WTC11 (cell line): ENCODE measurements at regions not wholly inside any gene's neighbourhood (a gene's known extent, or its start where the extent isn't known, plus 50 kb on each side); places are given as distances from the start of the nearest gene placed in this dataset.

Source experiments
- ATAC-seq: fragments of 200-7000 bp; cut with Tn5 transposase; 2 replicates; pipeline ENCODE4 v1.10.0; 2021; ENCODE audit warnings: mild to moderate bottlenecking, moderate library complexity
- CTCF ChIA-PET: fragments of 300-600 bp; sonication (Branson Sonifier 250); formaldehyde crosslinking; loops from one replicate; lab custom pipeline; 2021; ENCODE audit warnings: antibody characterized with exemption; lab: Charles Lee
- POLR2A ChIA-PET: fragments of 350-600 bp; sonication (Branson Sonifier 250); formaldehyde crosslinking; loops from one replicate; lab custom pipeline; 2021; ENCODE audit warnings: antibody characterized with exemption; lab: Charles Lee
- DNase-seq: peaks from one replicate; pipeline ENCODE4 v3.0.0; 2021; ENCODE audit warnings: low spot score
- H3K27ac Mint-ChIP-seq: 2 replicates; pipeline ENCODE4 v1.8.0; 2021; ENCODE audit warnings: mixed read lengths
- H3K27me3 Mint-ChIP-seq: 2 replicates; pipeline ENCODE4 v1.8.0; 2021; ENCODE audit warnings: low read depth, mild to moderate bottlenecking, moderate library complexity, mixed read lengths
- H3K36me3 Mint-ChIP-seq: 2 replicates; pipeline ENCODE4 v1.8.0; 2021; ENCODE audit warnings: mixed read lengths
- H3K4me1 Mint-ChIP-seq: 2 replicates; pipeline ENCODE4 v1.8.0; 2022; ENCODE audit warnings: mixed read lengths
- H3K4me3 Mint-ChIP-seq: 2 replicates; pipeline ENCODE4 v1.8.0; 2021; ENCODE audit warnings: mild to moderate bottlenecking, moderate library complexity, mixed read lengths
- H3K9me3 Mint-ChIP-seq: 2 replicates; pipeline ENCODE4 v1.8.0; 2021; ENCODE audit warnings: mixed read lengths
- ATF2 ChIP-seq: sonication (generic); formaldehyde crosslinking; IDR thresholded peaks from 2 replicates; pipeline ENCODE4 v1.8.1; 2022; ENCODE audit warnings: low read depth, missing genetic modification reagents, borderline replicate concordance
- ETV6 ChIP-seq: sonication (generic); formaldehyde crosslinking; IDR thresholded peaks from 2 replicates; pipeline ENCODE4 v1.8.1; 2022; ENCODE audit warnings: mild to moderate bottlenecking, missing genetic modification reagents
- FOXK1 ChIP-seq: sonication (generic); formaldehyde crosslinking; IDR thresholded peaks from 2 replicates; pipeline ENCODE4 v1.8.0; 2022; ENCODE audit warnings: mild to moderate bottlenecking, moderate library complexity, missing genetic modification reagents
- NR2C2 ChIP-seq: sonication (generic); formaldehyde crosslinking; IDR thresholded peaks from 2 replicates; pipeline ENCODE4 v1.8.0; 2022; ENCODE audit warnings: mild to moderate bottlenecking, missing genetic modification reagents
- NR3C1 ChIP-seq: sonication (generic); formaldehyde crosslinking; conservative IDR thresholded peaks from 2 replicates; pipeline ENCODE4 v1.8.1; 2023; ENCODE audit warnings: low read depth, mild to moderate bottlenecking, missing genetic modification reagents
- SOX15 ChIP-seq: fragments of 250-450 bp; sonication (Bioruptor Pico); IDR thresholded peaks from 2 replicates; pipeline ENCODE4 v1.9.0; 2021; ENCODE audit warnings: mild to moderate bottlenecking
- SP1 ChIP-seq: sonication (generic); formaldehyde crosslinking; conservative IDR thresholded peaks from 2 replicates; pipeline ENCODE4 v1.8.1; 2022; ENCODE audit warnings: missing genetic modification reagents
- STAT6 ChIP-seq: sonication (generic); formaldehyde crosslinking; conservative IDR thresholded peaks from 2 replicates; pipeline ENCODE4 v1.8.1; 2023; ENCODE audit warnings: mild to moderate bottlenecking, low read depth, missing genetic modification reagents, moderate library complexity
- TCF7 ChIP-seq: sonication (generic); formaldehyde crosslinking; IDR thresholded peaks from 2 replicates; pipeline ENCODE4 v1.8.0; 2022; ENCODE audit warnings: mild to moderate bottlenecking, low read depth, missing genetic modification reagents, moderate library complexity
- TEAD1 ChIP-seq: sonication (generic); formaldehyde crosslinking; IDR thresholded peaks from 2 replicates; pipeline ENCODE4 v1.8.0; 2022; ENCODE audit warnings: mild to moderate bottlenecking, missing genetic modification reagents
- TEAD4 ChIP-seq: sonication (generic); formaldehyde crosslinking; IDR thresholded peaks from 2 replicates; pipeline ENCODE4 v1.8.0; 2022; ENCODE audit warnings: mild to moderate bottlenecking, missing genetic modification reagents
- USF1 ChIP-seq: sonication (generic); formaldehyde crosslinking; IDR thresholded peaks from 2 replicates; pipeline ENCODE4 v1.8.0; 2022; ENCODE audit warnings: mild to moderate bottlenecking, missing genetic modification reagents
- ZNF121 ChIP-seq: sonication (generic); formaldehyde crosslinking; IDR thresholded peaks from 2 replicates; pipeline ENCODE4 v1.8.0; 2023; ENCODE audit warnings: missing genetic modification reagents
- ZNF263 ChIP-seq: sonication (generic); formaldehyde crosslinking; IDR thresholded peaks from 2 replicates; pipeline ENCODE4 v1.8.1; 2022; ENCODE audit warnings: low read depth, mild to moderate bottlenecking, moderate library complexity, missing genetic modification reagents
- ZNF423 ChIP-seq: fragments of 250-450 bp; sonication (Bioruptor Pico); IDR thresholded peaks from 2 replicates; pipeline ENCODE4 v2.1.2; 2022; ENCODE audit warnings: mild to moderate bottlenecking, moderate library complexity
- TF ChIP-seq, protein P1 (sequence below): fragments of 250-450 bp; sonication (Bioruptor Pico); conservative IDR thresholded peaks from 2 replicates; pipeline ENCODE4 v1.9.0; 2021; ENCODE audit warnings: mild to moderate bottlenecking
- TF ChIP-seq, protein P2 (sequence below): sonication (generic); formaldehyde crosslinking; IDR thresholded peaks from 2 replicates; pipeline ENCODE4 v1.8.1; 2023; ENCODE audit warnings: mild to moderate bottlenecking, missing genetic modification reagents, borderline replicate concordance

DNA sequence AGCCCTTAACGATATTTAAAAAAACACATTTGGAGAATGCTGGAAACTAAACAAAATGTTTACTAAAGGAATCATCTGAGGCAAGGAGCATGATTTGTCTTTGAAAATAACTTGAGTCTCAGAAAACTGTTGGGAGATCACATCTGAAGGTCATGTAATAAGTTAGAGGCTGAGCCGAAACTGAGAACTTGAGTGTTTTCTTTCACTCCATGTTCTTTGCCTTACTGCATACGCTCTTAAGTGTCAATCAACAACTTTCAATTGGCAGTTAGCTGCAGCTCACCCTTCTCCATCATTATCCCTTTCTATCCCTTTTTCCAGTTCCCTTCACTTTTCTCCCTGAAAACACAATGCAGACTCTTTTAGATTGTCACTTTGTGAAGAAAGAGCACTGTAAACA, 216.2 kb downstream of the ADGRA3 start (continued):
- TF ChIP-seq, protein P1, sequence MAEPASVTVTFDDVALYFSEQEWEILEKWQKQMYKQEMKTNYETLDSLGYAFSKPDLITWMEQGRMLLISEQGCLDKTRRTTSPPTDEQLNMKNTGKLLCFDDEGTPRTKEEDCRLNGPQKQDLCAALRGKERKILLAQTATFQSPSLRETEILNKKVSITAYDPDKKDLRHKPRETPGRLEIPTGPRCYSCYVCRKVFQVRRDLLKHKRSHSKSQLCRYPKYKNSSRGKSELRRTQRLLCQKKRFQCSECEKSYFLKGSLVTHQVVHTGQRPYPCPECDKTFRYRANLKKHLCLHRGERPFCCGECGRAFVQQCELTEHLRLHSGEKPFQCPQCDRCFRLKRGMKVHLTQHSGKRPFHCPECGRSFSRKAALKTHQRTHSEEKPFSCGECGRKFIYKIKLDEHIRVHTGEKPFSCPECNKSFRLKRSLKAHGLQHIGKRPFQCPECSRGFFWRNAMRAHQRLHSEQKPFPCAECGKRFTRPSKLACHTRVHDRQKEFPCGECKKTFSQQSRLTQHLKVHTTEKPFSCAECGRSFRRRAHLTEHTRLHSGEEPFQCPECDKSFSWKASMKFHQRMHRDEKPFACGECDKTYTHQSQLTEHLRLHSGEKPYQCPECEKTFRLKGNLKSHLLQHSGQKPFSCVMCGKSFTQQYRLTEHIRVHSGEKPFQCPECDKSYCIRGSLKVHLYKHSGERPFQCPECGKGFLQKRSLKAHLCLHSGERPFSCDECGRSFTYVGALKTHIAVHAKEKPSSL (CRISPR knock-in tag), result no peak
- TF ChIP-seq USF1 (CRISPR knock-in tag) (no peak), STAT6 (CRISPR knock-in tag) (no peak), SOX15 (CRISPR knock-in tag) (no peak), ZNF423 (no peak)

- H3K27ac Mint-ChIP-seq, result no peak overlapping the region
- POLR2A ChIA-PET, result no interaction called here
- H3K27me3 Mint-ChIP-seq, result peaks cover under 1% of the 10 kb centered on the region; the same call in 1 of the 2 replicates
- ATAC-seq (no peak), DNase-seq (no peak)
- no peaks in the 10 kb centered on the region for H3K4me1 Mint-ChIP-seq
- CTCF ChIA-PET, result no interaction called here
- H3K36me3 Mint-ChIP-seq, result peaks cover 17% of the 10 kb centered on the region
- peaks cover 30% of the 10 kb centered on the region for H3K9me3 Mint-ChIP-seq
- TF ChIP-seq TEAD4 (no peak), ZNF263 (CRISPR knock-in tag) (no peak), ETV6 (no peak)
- TF ChIP-seq, all 79 proteins: peak for 0
- H3K4me3 Mint-ChIP-seq, result no peak overlapping the region
Measured at GRCh38 chr4:22287631-22288030, 228.2 kb downstream of the ADGRA3 start.

- CTCF ChIA-PET, result no interaction called here
- H3K36me3 Mint-ChIP-seq, result 0 out of 2 replicates have a peak, but pooled peaks cover 7% of the 10 kb centered on the region
- H3K27ac Mint-ChIP-seq, result no peak overlapping the region
- peaks cover 26% of the 10 kb centered on the region for H3K9me3 Mint-ChIP-seq
- peaks cover 20% of the 10 kb centered on the region for H3K4me1 Mint-ChIP-seq
- DNase-seq (no peak), ATAC-seq (no peak)
- POLR2A ChIA-PET, result no interaction called here
- H3K27me3 Mint-ChIP-seq, result no peaks in the 10 kb centered on the region
- H3K4me3 Mint-ChIP-seq, result no peak overlapping the region
- no peak for TF ChIP-seq NR3C1
- TF ChIP-seq ZNF423, result peak; percentile 54
Measured at GRCh38 chr4:22268350-22269025, 247.4 kb downstream of the ADGRA3 start.

- peaks cover 36% of the 10 kb centered on the region for H3K9me3 Mint-ChIP-seq
- no peak overlapping the region for H3K4me3 Mint-ChIP-seq
- 0 out of 2 replicates have a peak, but pooled peaks cover 7% of the 10 kb centered on the region for H3K36me3 Mint-ChIP-seq
- H3K27ac Mint-ChIP-seq, result no peak overlapping the region
- DNase-seq (no peak), ATAC-seq (no peak)
- CTCF ChIA-PET, result no interaction called here
- POLR2A ChIA-PET, result no interaction called here
- peaks cover 18% of the 10 kb centered on the region for H3K4me1 Mint-ChIP-seq
- no peaks in the 10 kb centered on the region for H3K27me3 Mint-ChIP-seq
- TF ChIP-seq ZNF121 (no peak), SP1 (no peak), TEAD1 (CRISPR knock-in tag) (no peak), STAT6 (CRISPR knock-in tag) (no peak), ATF2 (CRISPR knock-in tag) (no peak), TCF7 (CRISPR knock-in tag) (no peak), FOXK1 (CRISPR knock-in tag) (no peak), NR2C2 (no peak)
- TF ChIP-seq, protein P2, sequence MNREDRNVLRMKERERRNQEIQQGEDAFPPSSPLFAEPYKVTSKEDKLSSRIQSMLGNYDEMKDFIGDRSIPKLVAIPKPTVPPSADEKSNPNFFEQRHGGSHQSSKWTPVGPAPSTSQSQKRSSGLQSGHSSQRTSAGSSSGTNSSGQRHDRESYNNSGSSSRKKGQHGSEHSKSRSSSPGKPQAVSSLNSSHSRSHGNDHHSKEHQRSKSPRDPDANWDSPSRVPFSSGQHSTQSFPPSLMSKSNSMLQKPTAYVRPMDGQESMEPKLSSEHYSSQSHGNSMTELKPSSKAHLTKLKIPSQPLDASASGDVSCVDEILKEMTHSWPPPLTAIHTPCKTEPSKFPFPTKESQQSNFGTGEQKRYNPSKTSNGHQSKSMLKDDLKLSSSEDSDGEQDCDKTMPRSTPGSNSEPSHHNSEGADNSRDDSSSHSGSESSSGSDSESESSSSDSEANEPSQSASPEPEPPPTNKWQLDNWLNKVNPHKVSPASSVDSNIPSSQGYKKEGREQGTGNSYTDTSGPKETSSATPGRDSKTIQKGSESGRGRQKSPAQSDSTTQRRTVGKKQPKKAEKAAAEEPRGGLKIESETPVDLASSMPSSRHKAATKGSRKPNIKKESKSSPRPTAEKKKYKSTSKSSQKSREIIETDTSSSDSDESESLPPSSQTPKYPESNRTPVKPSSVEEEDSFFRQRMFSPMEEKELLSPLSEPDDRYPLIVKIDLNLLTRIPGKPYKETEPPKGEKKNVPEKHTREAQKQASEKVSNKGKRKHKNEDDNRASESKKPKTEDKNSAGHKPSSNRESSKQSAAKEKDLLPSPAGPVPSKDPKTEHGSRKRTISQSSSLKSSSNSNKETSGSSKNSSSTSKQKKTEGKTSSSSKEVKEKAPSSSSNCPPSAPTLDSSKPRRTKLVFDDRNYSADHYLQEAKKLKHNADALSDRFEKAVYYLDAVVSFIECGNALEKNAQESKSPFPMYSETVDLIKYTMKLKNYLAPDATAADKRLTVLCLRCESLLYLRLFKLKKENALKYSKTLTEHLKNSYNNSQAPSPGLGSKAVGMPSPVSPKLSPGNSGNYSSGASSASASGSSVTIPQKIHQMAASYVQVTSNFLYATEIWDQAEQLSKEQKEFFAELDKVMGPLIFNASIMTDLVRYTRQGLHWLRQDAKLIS (CRISPR knock-in tag), result no peak
Measured at GRCh38 chr4:22264261-22264660, 251.6 kb downstream of the ADGRA3 start.
